AG09309 (cell line): ENCODE measurements at regions not wholly inside any gene's neighbourhood (a gene's known extent, or its start where the extent isn't known, plus 50 kb on each side); places are given as distances from the start of the nearest gene placed in this dataset.

ENCODE experiments used
- DNase-seq: peaks from one replicate; pipeline ENCODE4 v3.0.0-alpha.2; 2010; ENCODE audit warnings: low read depth
- H3K4me3 ChIP-seq: 2 replicates; pipeline ENCODE4 v1.5.1; 2011; ENCODE audit warnings: mild to moderate bottlenecking, low read depth, low read length, moderate library complexity; ENCODE audit not compliant: control insufficient read depth
- CTCF ChIP-seq: IDR thresholded peaks from 2 replicates; pipeline ENCODE4 v1.5.1; 2011; ENCODE audit warnings: mild to moderate bottlenecking, low read depth, low read length, inconsistent platforms; ENCODE audit not compliant: insufficient read depth, control insufficient read depth; ENCODE audit errors: missing control alignments

GRCh38 chr6:9606435-9607134, 808.3 kb downstream of the TFAP2A start:
- DNase-seq, result no peak
- no peak overlapping the region for H3K4me3 ChIP-seq
- TF ChIP-seq CTCF, result no peak

- TF ChIP-seq CTCF, result no peak
- no peak overlapping the region for H3K4me3 ChIP-seq
- DNase-seq, result no peak
Observed at GRCh38 chr6:9594746-9595145, 820.1 kb downstream of the TFAP2A start.

DNA sequence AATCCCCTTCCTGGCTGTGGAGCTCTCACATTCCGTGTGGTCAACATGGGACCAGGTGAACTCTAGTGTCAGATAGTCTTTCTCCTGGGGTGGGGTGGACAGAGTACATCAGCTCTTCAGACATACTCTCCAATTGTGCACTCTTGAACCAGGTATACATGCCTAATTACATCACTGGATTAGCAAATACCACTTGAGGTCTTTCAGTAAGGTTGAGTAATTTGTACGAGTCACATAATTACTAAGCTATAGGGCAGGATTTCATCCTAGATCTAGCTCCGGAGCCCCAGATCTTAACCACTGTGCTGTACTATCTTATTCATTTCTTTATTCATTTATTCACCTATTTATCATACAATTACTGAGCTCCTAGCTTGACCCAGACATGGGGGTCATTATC, 821.3 kb downstream of the TFAP2A start:
- DNase-seq, result no peak
- no peak for TF ChIP-seq CTCF
- H3K4me3 ChIP-seq, result no peak overlapping the region

GRCh38 chr6:9583753-9584352, 831.0 kb downstream of the TFAP2A start:
- no peak for TF ChIP-seq CTCF
- no peak for DNase-seq
- no peak overlapping the region for H3K4me3 ChIP-seq

GRCh38 chr6:9581155-9581554, 833.7 kb downstream of the TFAP2A start:
- no peak overlapping the region for H3K4me3 ChIP-seq
- TF ChIP-seq CTCF, result no peak
- DNase-seq, result no peak

GRCh38 chr6:9576521-9576920, 838.4 kb downstream of the TFAP2A start:
- H3K4me3 ChIP-seq, result no peak overlapping the region
- no peak for DNase-seq
- no peak for TF ChIP-seq CTCF
